Kidney capillary endothelial cell (primary cell): ENCODE measurements at regions not wholly inside any gene's neighbourhood (a gene's known extent, or its start where the extent isn't known, plus 50 kb on each side); places are given as distances from the start of the nearest gene placed in this dataset.

Experiments
- DNase-seq: peaks from one replicate; pipeline ENCODE4 v3.0.0-alpha.2; 2018; ENCODE audit warnings: low spot score

- no peak for DNase-seq
Observed at GRCh38 chr13:99663185-99663825, 162.0 kb downstream of the TM9SF2 start.

GRCh38 chr13:99662678-99663077 is 161.4 kb downstream of the TM9SF2 start:
- DNase-seq = no peak

- DNase-seq = no peak
Observed at GRCh38 chr13:99661791-99662190, 160.5 kb downstream of the TM9SF2 start.

- no peak for DNase-seq
Observed at GRCh38 chr13:99659866-99660554, 158.7 kb downstream of the TM9SF2 start.

- DNase-seq = no peak
Observed at GRCh38 chr13:99659226-99659625, 158.0 kb downstream of the TM9SF2 start.

- peak; percentile 55 for DNase-seq
Observed at GRCh38 chr13:99658261-99658991, 157.2 kb downstream of the TM9SF2 start.

GRCh38 chr13:99657848-99658260 is 156.6 kb downstream of the TM9SF2 start:
- DNase-seq = peak; percentile 16

- DNase-seq = no peak
Observed at GRCh38 chr13:99656844-99657381, 155.6 kb downstream of the TM9SF2 start.

- peak; percentile 71 for DNase-seq
Observed at GRCh38 chr13:99656092-99656745, 154.9 kb downstream of the TM9SF2 start.

GRCh38 chr13:99655351-99656091 is 154.2 kb downstream of the TM9SF2 start:
- no peak for DNase-seq

- DNase-seq = no peak
Observed at GRCh38 chr13:99654076-99654475, 152.8 kb downstream of the TM9SF2 start.

GRCh38 chr13:99653526-99653925 is 152.3 kb downstream of the TM9SF2 start:
- no peak for DNase-seq

- DNase-seq = no peak
Observed at GRCh38 chr13:99652901-99653300, 151.6 kb downstream of the TM9SF2 start.

GRCh38 chr13:99652141-99652540 is 150.9 kb downstream of the TM9SF2 start:
- no peak for DNase-seq

GRCh38 chr13:99651016-99651415 is 149.7 kb downstream of the TM9SF2 start:
- DNase-seq = no peak

GRCh38 chr13:99650410-99650809 is 149.1 kb downstream of the TM9SF2 start:
- DNase-seq = no peak

- no peak for DNase-seq
Observed at GRCh38 chr13:99648927-99649326, 147.7 kb downstream of the TM9SF2 start.

GRCh38 chr13:99648066-99648665 is 146.9 kb downstream of the TM9SF2 start:
- no peak for DNase-seq

- no peak for DNase-seq
Observed at GRCh38 chr13:99647596-99647985, 146.3 kb downstream of the TM9SF2 start.

GRCh38 chr13:99646866-99647595 is 145.8 kb downstream of the TM9SF2 start:
- DNase-seq = no peak
